Neural cell (in vitro differentiated cells): ENCODE measurements at regions not wholly inside any gene's neighbourhood (a gene's known extent, or its start where the extent isn't known, plus 50 kb on each side); places are given as distances from the start of the nearest gene placed in this dataset.

Experiments used
- H2AFZ ChIP-seq: fragments of 200-600, 300-800 bp; sonication (generic), shearing (Covaris generic); 2 replicates; pipeline ENCODE4 v1.6.0; 2014; ENCODE audit warnings: low read depth, mild to moderate bottlenecking, antibody characterized with exemption, low read length, moderate library complexity
- H3F3A ChIP-seq: fragments of 200-600 bp; shearing (Covaris generic); 2 replicates; pipeline ENCODE4 v1.6.1; 2016; ENCODE audit warnings: mild to moderate bottlenecking, moderate library complexity, mixed read lengths, antibody characterized with exemption, low read length; ENCODE audit not compliant: insufficient read depth, poor library complexity, severe bottlenecking
- H3K27ac ChIP-seq: fragments of 200-600, 300-800 bp; sonication (generic), shearing (Covaris generic); 2 replicates; pipeline ENCODE4 v1.5.1; 2014; ENCODE audit warnings: mild to moderate bottlenecking, low read length, moderate library complexity
- H3K27me3 ChIP-seq: fragments of 300-800, 200-600 bp; sonication (generic), shearing (Covaris generic); 2 replicates; pipeline ENCODE4 v1.6.0; 2014; ENCODE audit warnings: mild to moderate bottlenecking, low read depth, low read length, moderate library complexity; ENCODE audit not compliant: insufficient read depth
- H3K36me3 ChIP-seq: fragments of 300-800, 200-600 bp; sonication (generic), shearing (Covaris generic); 2 replicates; pipeline ENCODE4 v1.5.1; 2014; ENCODE audit warnings: mild to moderate bottlenecking, antibody characterized with exemption, low read length, moderate library complexity; ENCODE audit not compliant: insufficient read depth
- H3K4me2 ChIP-seq: fragments of 300-800, 200-600 bp; sonication (generic), shearing (Covaris generic); 2 replicates; pipeline ENCODE4 v1.6.0; 2014; ENCODE audit warnings: mild to moderate bottlenecking, low read length
- H3K4me3 ChIP-seq: fragments of 300-800, 200-600 bp; sonication (generic), shearing (Covaris generic); 2 replicates; pipeline ENCODE4 v1.5.1; 2014; ENCODE audit warnings: mild to moderate bottlenecking, low read length, moderate library complexity
- H3K79me2 ChIP-seq: fragments of 200-600 bp; shearing (Covaris generic); replicated peaks from 2 replicates; pipeline ENCODE4 v1.6.0; 2014; ENCODE audit warnings: mild to moderate bottlenecking, low read length, moderate library complexity; ENCODE audit not compliant: insufficient read depth
- H3K9ac ChIP-seq: fragments of 300-800, 200-600 bp; sonication (generic), shearing (Covaris generic); 2 replicates; pipeline ENCODE4 v1.6.1; 2016; ENCODE audit warnings: mild to moderate bottlenecking, low read length, mixed read lengths
- H3K9me2 ChIP-seq: fragments of 200-600 bp; shearing (Covaris generic); 2 replicates; pipeline ENCODE4 v1.6.1; 2016; ENCODE audit warnings: mild to moderate bottlenecking, low read length, mixed read lengths; ENCODE audit not compliant: insufficient read depth
- H3K9me3 ChIP-seq: fragments of 200-600, 300-800 bp; sonication (generic), shearing (Covaris generic); 2 replicates; pipeline ENCODE4 v1.6.1; 2016; ENCODE audit warnings: mild to moderate bottlenecking, mixed run types, low read length, moderate library complexity, mixed read lengths
- H4K20me1 ChIP-seq: fragments of 200-600 bp; shearing (Covaris generic); 2 replicates; pipeline ENCODE4 v1.6.1; 2016; ENCODE audit warnings: mild to moderate bottlenecking, mixed run types; ENCODE audit not compliant: insufficient read depth
- EP300 ChIP-seq: fragments of 450-650 bp; conservative IDR thresholded peaks from 2 replicates; pipeline ENCODE4 v1.6.1; 2014; ENCODE audit warnings: antibody characterized with exemption, mild to moderate bottlenecking, moderate library complexity; ENCODE audit not compliant: poor library complexity, severe bottlenecking
- EZH2 ChIP-seq: fragments of 200-600, 300-800 bp; shearing (Covaris generic), sonication (generic); IDR thresholded peaks from 2 replicates; pipeline ENCODE4 v1.6.1; 2014; ENCODE audit warnings: antibody characterized with exemption, low read length, borderline replicate concordance, mild to moderate bottlenecking; ENCODE audit not compliant: insufficient read depth, poor library complexity, severe bottlenecking
- MXI1 ChIP-seq: fragments of 450-650 bp; conservative IDR thresholded peaks from 2 replicates; pipeline ENCODE4 v1.6.1; 2014; ENCODE audit warnings: antibody characterized with exemption, mild to moderate bottlenecking; ENCODE audit not compliant: poor library complexity, severe bottlenecking
- POLR2AphosphoS5 ChIP-seq: IDR thresholded peaks from 2 replicates; pipeline ENCODE4 v1.6.1; 2012
- RAD21 ChIP-seq: fragments of 450-650 bp; conservative IDR thresholded peaks from 2 replicates; pipeline ENCODE4 v1.6.1; 2014; ENCODE audit warnings: antibody characterized with exemption, mild to moderate bottlenecking, moderate library complexity
- SMC3 ChIP-seq: fragments of 450-650 bp; conservative IDR thresholded peaks from 2 replicates; pipeline ENCODE4 v1.6.1; 2014; ENCODE audit warnings: antibody characterized with exemption, mild to moderate bottlenecking, moderate library complexity; ENCODE audit not compliant: poor library complexity
- TAF1 ChIP-seq: IDR thresholded peaks from 2 replicates; pipeline ENCODE4 v1.6.1; 2012; ENCODE audit warnings: low read depth
- TF ChIP-seq, protein P1 (sequence below): fragments of 450-650 bp; IDR thresholded peaks from 2 replicates; pipeline ENCODE4 v1.5.1; 2014; ENCODE audit warnings: antibody characterized with exemption, mild to moderate bottlenecking, moderate library complexity; ENCODE audit not compliant: poor library complexity, severe bottlenecking
- TF ChIP-seq, protein P2 (sequence below): IDR thresholded peaks from 2 replicates; pipeline ENCODE4 v1.6.1; 2012; ENCODE audit warnings: borderline replicate concordance

DNA sequence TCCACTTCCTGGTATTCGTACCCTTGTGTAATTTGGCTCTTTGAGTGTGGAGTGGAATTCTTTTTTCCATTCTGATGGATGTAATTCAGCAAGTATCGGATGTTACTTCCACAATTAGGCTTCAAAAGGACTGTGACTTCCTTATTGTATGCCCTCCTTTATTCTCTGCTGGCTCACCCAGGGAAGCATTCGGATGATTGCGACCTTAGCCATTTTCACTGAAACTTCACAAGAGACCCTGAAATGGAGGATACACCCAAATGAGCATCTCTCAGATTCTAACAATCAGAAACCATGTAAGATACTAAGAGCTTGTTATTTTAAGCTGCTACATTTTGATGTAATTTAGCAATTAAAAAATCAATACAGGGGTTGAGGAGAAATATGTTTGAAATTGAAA, 493.1 kb downstream of the DNAJB9 start:
- Histone ChIP-seq H4K20me1 (no peaks in the 10 kb centered on the region), H3K27ac (no peak overlapping the region), H3K79me2 (no peaks in the 10 kb centered on the region), H3K9ac (no peak overlapping the region), H3F3A (no peaks in the 10 kb centered on the region), H3K4me3 (no peak overlapping the region), H2AFZ (no peak overlapping the region), H3K36me3 (no peaks in the 10 kb centered on the region), H3K4me2 (no peak overlapping the region), H3K27me3 (no peaks in the 10 kb centered on the region), H3K9me3 (no peaks in the 10 kb centered on the region), H3K9me2 (no peaks in the 10 kb centered on the region)
- TF ChIP-seq POLR2AphosphoS5, result no peak
- no peak for TF ChIP-seq MXI1
- TF ChIP-seq, protein P1, sequence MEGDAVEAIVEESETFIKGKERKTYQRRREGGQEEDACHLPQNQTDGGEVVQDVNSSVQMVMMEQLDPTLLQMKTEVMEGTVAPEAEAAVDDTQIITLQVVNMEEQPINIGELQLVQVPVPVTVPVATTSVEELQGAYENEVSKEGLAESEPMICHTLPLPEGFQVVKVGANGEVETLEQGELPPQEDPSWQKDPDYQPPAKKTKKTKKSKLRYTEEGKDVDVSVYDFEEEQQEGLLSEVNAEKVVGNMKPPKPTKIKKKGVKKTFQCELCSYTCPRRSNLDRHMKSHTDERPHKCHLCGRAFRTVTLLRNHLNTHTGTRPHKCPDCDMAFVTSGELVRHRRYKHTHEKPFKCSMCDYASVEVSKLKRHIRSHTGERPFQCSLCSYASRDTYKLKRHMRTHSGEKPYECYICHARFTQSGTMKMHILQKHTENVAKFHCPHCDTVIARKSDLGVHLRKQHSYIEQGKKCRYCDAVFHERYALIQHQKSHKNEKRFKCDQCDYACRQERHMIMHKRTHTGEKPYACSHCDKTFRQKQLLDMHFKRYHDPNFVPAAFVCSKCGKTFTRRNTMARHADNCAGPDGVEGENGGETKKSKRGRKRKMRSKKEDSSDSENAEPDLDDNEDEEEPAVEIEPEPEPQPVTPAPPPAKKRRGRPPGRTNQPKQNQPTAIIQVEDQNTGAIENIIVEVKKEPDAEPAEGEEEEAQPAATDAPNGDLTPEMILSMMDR, result no peak
- no peak for TF ChIP-seq EZH2
- TF ChIP-seq TAF1, result no peak
- no peak for TF ChIP-seq EP300
- TF ChIP-seq RAD21, result no peak
- TF ChIP-seq SMC3, result no peak
- TF ChIP-seq, protein P2, sequence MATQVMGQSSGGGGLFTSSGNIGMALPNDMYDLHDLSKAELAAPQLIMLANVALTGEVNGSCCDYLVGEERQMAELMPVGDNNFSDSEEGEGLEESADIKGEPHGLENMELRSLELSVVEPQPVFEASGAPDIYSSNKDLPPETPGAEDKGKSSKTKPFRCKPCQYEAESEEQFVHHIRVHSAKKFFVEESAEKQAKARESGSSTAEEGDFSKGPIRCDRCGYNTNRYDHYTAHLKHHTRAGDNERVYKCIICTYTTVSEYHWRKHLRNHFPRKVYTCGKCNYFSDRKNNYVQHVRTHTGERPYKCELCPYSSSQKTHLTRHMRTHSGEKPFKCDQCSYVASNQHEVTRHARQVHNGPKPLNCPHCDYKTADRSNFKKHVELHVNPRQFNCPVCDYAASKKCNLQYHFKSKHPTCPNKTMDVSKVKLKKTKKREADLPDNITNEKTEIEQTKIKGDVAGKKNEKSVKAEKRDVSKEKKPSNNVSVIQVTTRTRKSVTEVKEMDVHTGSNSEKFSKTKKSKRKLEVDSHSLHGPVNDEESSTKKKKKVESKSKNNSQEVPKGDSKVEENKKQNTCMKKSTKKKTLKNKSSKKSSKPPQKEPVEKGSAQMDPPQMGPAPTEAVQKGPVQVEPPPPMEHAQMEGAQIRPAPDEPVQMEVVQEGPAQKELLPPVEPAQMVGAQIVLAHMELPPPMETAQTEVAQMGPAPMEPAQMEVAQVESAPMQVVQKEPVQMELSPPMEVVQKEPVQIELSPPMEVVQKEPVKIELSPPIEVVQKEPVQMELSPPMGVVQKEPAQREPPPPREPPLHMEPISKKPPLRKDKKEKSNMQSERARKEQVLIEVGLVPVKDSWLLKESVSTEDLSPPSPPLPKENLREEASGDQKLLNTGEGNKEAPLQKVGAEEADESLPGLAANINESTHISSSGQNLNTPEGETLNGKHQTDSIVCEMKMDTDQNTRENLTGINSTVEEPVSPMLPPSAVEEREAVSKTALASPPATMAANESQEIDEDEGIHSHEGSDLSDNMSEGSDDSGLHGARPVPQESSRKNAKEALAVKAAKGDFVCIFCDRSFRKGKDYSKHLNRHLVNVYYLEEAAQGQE, result no peak

- Histone ChIP-seq H3K9me3 (no peaks in the 10 kb centered on the region), H3F3A (peaks cover 7% of the 10 kb centered on the region), H3K27me3 (no peaks in the 10 kb centered on the region), H4K20me1 (no peaks in the 10 kb centered on the region), H3K9me2 (no peaks in the 10 kb centered on the region), H3K9ac (no peak overlapping the region), H3K36me3 (no peaks in the 10 kb centered on the region), H3K4me2 (no peak overlapping the region), H2AFZ (no peak overlapping the region), H3K27ac (peak overlapping the region; percentile 51), H3K79me2 (no peaks in the 10 kb centered on the region), H3K4me3 (peak overlapping the region; percentile 7)
- peak; percentile 36 for TF ChIP-seq POLR2AphosphoS5
- TF ChIP-seq EP300, result peak; percentile 92
- TF ChIP-seq RAD21, result no peak
- peak; percentile 17 for TF ChIP-seq SMC3
These were observed 503.9 kb downstream of the DNAJB9 start for GRCh38 chr7:109073543-109073942.
